ENCODE measurements at regions not wholly inside any gene's neighbourhood (a gene's known extent, or its start where the extent isn't known, plus 50 kb on each side); places are given as distances from the start of the nearest gene placed in this dataset.

GRCh38 chr6:50975216-50975615, 156.5 kb downstream of the TFAP2B start:
- H3K79me2 ChIP-seq (replicated peaks; ENCODE audit: insufficient read depth), result no peaks in the 10 kb centered on the region
- Mint-ChIP-seq H3K27ac (no peak overlapping the region), H3K36me3 (ENCODE audit: low read depth) (no peaks in the 10 kb centered on the region), H3K4me1 (peaks cover 14% of the 10 kb centered on the region), H3K4me3 (no peak overlapping the region), H3K27me3 (ENCODE audit: insufficient read depth, low read depth, poor library complexity) (no peaks in the 10 kb centered on the region), H3K9me3 (no peaks in the 10 kb centered on the region)
- DNase-seq (ENCODE audit: low spot score), result no peak
- peaks cover 7% of the 10 kb centered on the region; the same call in 1 of the 2 replicates for H3K4me1 ChIP-seq (ENCODE audit: insufficient read depth)
- no peaks in the 10 kb centered on the region for H3K27me3 ChIP-seq (ENCODE audit: insufficient read depth)
- ATAC-seq, result no peak
- no peak overlapping the region for H3K27ac ChIP-seq (ENCODE audit: low read depth)
- H3K9me2 ChIP-seq (ENCODE audit: insufficient read depth), result no peaks in the 10 kb centered on the region
- TF ChIP-seq ZNF462 (CRISPR knock-in tag; IDR thresholded peaks at IDR 0.05) (no peak), REST (IDR thresholded peaks at IDR 0.05; ENCODE audit: unreplicated experiment) (no peak), ZNF331 (CRISPR knock-in tag; IDR thresholded peaks at IDR 0.05; ENCODE audit: low read depth) (no peak)
- no peak overlapping the region for H3K4me2 ChIP-seq
- no peaks in the 10 kb centered on the region for H3K36me3 ChIP-seq (ENCODE audit: insufficient read depth)
- H3K4me3 ChIP-seq, result no peak overlapping the region
- no peaks in the 10 kb centered on the region for H3F3A ChIP-seq (replicated peaks; ENCODE audit: low read depth)
- H2AFZ ChIP-seq, result no peak overlapping the region
- no peaks in the 10 kb centered on the region for H4K20me1 ChIP-seq (replicated peaks; ENCODE audit: insufficient read depth)
